GM18907 (cell line): ENCODE measurements at regions not wholly inside any gene's neighbourhood (a gene's known extent, or its start where the extent isn't known, plus 50 kb on each side); places are given as distances from the start of the nearest gene placed in this dataset.

Source experiments
- ATAC-seq: cut with Tn5 transposase; IDR thresholded peaks from one replicate; pipeline ENCODE4 v1.9.1; 2021; ENCODE audit warnings: mild to moderate bottlenecking, moderate library complexity; ENCODE audit not compliant: unreplicated experiment

- no peak for ATAC-seq
Measured at GRCh38 chr4:23278845-23279244, 586.1 kb downstream of the GBA3 start.

- no peak for ATAC-seq
Measured at GRCh38 chr4:23276076-23276475, 583.3 kb downstream of the GBA3 start.

- no peak for ATAC-seq
Measured at GRCh38 chr4:23269566-23269965, 576.8 kb downstream of the GBA3 start.

GRCh38 chr4:23268072-23268771, 575.5 kb downstream of the GBA3 start:
- no peak for ATAC-seq

- no peak for ATAC-seq
Measured at GRCh38 chr4:23266401-23266800, 573.7 kb downstream of the GBA3 start.

- no peak for ATAC-seq
Measured at GRCh38 chr4:23260511-23260910, 567.8 kb downstream of the GBA3 start.

- ATAC-seq = no peak
Measured at GRCh38 chr4:23245203-23245832, 552.6 kb downstream of the GBA3 start.

GRCh38 chr4:23242962-23243361, 550.2 kb downstream of the GBA3 start:
- ATAC-seq = no peak

GRCh38 chr4:23241408-23241807, 548.7 kb downstream of the GBA3 start:
- no peak for ATAC-seq

GRCh38 chr4:23238848-23239247, 546.1 kb downstream of the GBA3 start:
- ATAC-seq = no peak

- no peak for ATAC-seq
Measured at GRCh38 chr4:23237771-23238170, 545.0 kb downstream of the GBA3 start.

GRCh38 chr4:23235628-23236390, 543.1 kb downstream of the GBA3 start:
- ATAC-seq = no peak

- ATAC-seq = no peak
Measured at GRCh38 chr4:23234716-23235115, 542.0 kb downstream of the GBA3 start.

- no peak for ATAC-seq
Measured at GRCh38 chr4:23234018-23234417, 541.3 kb downstream of the GBA3 start.

GRCh38 chr4:23233596-23233995, 540.9 kb downstream of the GBA3 start:
- no peak for ATAC-seq

GRCh38 chr4:23232987-23233386, 540.2 kb downstream of the GBA3 start:
- ATAC-seq = no peak

GRCh38 chr4:23225564-23225963, 532.8 kb downstream of the GBA3 start:
- no peak for ATAC-seq

- no peak for ATAC-seq
Measured at GRCh38 chr4:23224684-23225420, 532.1 kb downstream of the GBA3 start.

GRCh38 chr4:23220911-23221310, 528.2 kb downstream of the GBA3 start:
- no peak for ATAC-seq

- ATAC-seq = no peak
Measured at GRCh38 chr4:23219779-23220408, 527.2 kb downstream of the GBA3 start.

- no peak for ATAC-seq
Measured at GRCh38 chr4:23213198-23213597, 520.5 kb downstream of the GBA3 start.
